ENCODE measurements at regions not wholly inside any gene's neighbourhood (a gene's known extent, or its start where the extent isn't known, plus 50 kb on each side); places are given as distances from the start of the nearest gene placed in this dataset.

DNA sequence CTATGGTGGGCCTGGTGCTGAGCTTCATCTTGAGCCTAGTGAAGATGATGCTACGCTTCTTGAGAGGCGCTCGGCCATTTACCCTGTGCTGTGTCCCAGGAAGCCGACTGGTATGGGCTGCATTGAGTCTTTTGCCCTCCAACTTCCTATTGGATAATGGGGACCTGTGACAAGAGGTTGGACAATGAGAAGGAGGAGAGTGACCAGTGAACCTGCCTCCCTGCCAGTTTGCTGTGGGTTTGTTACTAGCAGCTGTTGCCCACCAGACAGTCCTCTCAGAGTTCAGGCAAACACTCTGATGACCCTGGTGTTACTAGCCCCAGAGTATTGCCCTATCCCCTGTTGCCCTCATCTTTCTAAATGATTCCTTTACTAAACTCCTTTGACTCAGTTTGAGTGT is 99.6 kb upstream of the PFN2 start:
- no peak overlapping the region for H2BK15ac ChIP-seq (ENCODE audit: low read length)
- H3K9ac ChIP-seq (replicated peaks in 1 of 4; ENCODE audit: extremely low read depth in 1 of 4, low read depth in 3 of 4, low read length in 3 of 4) = no peak overlapping the region
- no peaks in the 10 kb centered on the region for H3K27me3 ChIP-seq (replicated peaks in 1 of 4; ENCODE audit: control insufficient read depth in 3 of 4, extremely low read depth in 1 of 4, insufficient read depth in 3 of 4, low read length in 3 of 4)
- H4K20me1 ChIP-seq (replicated peaks in 1 of 2; ENCODE audit: control insufficient read depth in 1 of 2, insufficient read depth in 2 of 2, low read length in 2 of 2) = no peaks in the 10 kb centered on the region
- H4K91ac ChIP-seq (replicated peaks; ENCODE audit: insufficient read length, low read length) = no peak overlapping the region
- H3K79me1 ChIP-seq (ENCODE audit: low read depth, low read length) = no peaks in the 10 kb centered on the region
- H3K4ac ChIP-seq (replicated peaks; ENCODE audit: insufficient read length, low read depth, low read length) = no peak overlapping the region
- CTCF ChIA-PET (ENCODE audit: partially characterized antibody) = interaction anchor here (0.6 to 1.3 kb wide), 5 partner anchors 9 to 478 kb away, joined by 3 to 5 read pairs (median 3); no protein-coding TSS in a partner anchor
- H3K56ac ChIP-seq (replicated peaks; ENCODE audit: insufficient read length, low read depth, low read length) = no peak overlapping the region
- H2BK5ac ChIP-seq (ENCODE audit: low read depth, low read length) = no peak overlapping the region
- H2BK120ac ChIP-seq (replicated peaks; ENCODE audit: low read depth, low read length) = no peak overlapping the region
- no peak overlapping the region for H3K14ac ChIP-seq (ENCODE audit: insufficient read length)
- no peaks in the 10 kb centered on the region for H3K79me2 ChIP-seq (ENCODE audit: control insufficient read depth in 1 of 2, insufficient read depth in 2 of 2, low read length in 2 of 2)
- no peak overlapping the region for H3K27ac ChIP-seq (ENCODE audit: low read depth, low read length)
- H3K9me3 ChIP-seq (ENCODE audit: insufficient read depth in 2 of 2, low read depth in 1 of 2, low read length in 1 of 2) = no peaks in the 10 kb centered on the region
- H3K4me1 ChIP-seq (replicated peaks in 1 of 4; ENCODE audit: control insufficient read depth in 3 of 4, insufficient read depth in 4 of 4, low read length in 3 of 4) = no peaks in the 10 kb centered on the region
- no peak overlapping the region for H3K23ac ChIP-seq (ENCODE audit: insufficient read length)
- no peak for FAIRE-seq
- H3K23me2 ChIP-seq (ENCODE audit: low read depth, low read length) = no peaks in the 10 kb centered on the region
- H3K4me3 ChIP-seq (ENCODE audit: extremely low read depth in 1 of 4, insufficient read depth in 2 of 4, low read depth in 3 of 4, low read length in 4 of 4) = no peak overlapping the region
- H3K36me3 ChIP-seq (ENCODE audit: control insufficient read depth in 2 of 4, insufficient read depth in 4 of 4, low read length in 3 of 4) = no peaks in the 10 kb centered on the region
- H4K5ac ChIP-seq (ENCODE audit: insufficient read length, low read depth, low read length) = no peak overlapping the region
- H3K18ac ChIP-seq (ENCODE audit: extremely low read depth, low read length) = no peak overlapping the region
- no peak overlapping the region for H3K4me2 ChIP-seq (ENCODE audit: insufficient read depth in 1 of 2, low read depth in 2 of 2, low read length in 2 of 2)
- no peak overlapping the region for H2AFZ ChIP-seq (ENCODE audit: low read length)
- no peak overlapping the region for H2BK20ac ChIP-seq (ENCODE audit: low read length)
- no peak overlapping the region; the same call in 1 of the 2 replicates for H4K8ac ChIP-seq (ENCODE audit: extremely low read depth, insufficient read depth, low read length)
- H2BK12ac ChIP-seq (ENCODE audit: low read depth, low read length) = no peak overlapping the region
- WGBS, 2 experiments (ENCODE audit: extremely low coverage in 1 of 2, insufficient coverage in 1 of 2, insufficient read length in 1 of 2, insufficient replicate concordance in 2 of 2, low coverage in 1 of 2, low lambda C conversion rate in 2 of 2, missing lambda C conversion rate in 1 of 2) = 100% methylated on average over 4 of the region's 4 CpGs; no CpG with 5 or more reads in 1 of the 2 experiments
- POLR2A ChIA-PET (ENCODE audit: partially characterized antibody) = no interaction called here
- DNase-seq (ENCODE audit: low read depth in 1 of 2, low spot score in 2 of 2) = no peak
- no peak overlapping the region for H2AK5ac ChIP-seq (ENCODE audit: low read depth, low read length)
- TF ChIP-seq NRF1 (IDR thresholded peaks at IDR 0.05; ENCODE audit: low read depth, low read length) (no peak), MAFK (IDR thresholded peaks at IDR 0.05; ENCODE audit: low read depth, low read length) (no peak), SAP30 (IDR thresholded peaks at IDR 0.05; ENCODE audit: insufficient read depth, insufficient replicate concordance, low read length) (no peak), GTF2F1 (IDR thresholded peaks at IDR 0.05; ENCODE audit: borderline replicate concordance, low read depth, low read length) (no peak), SRF (IDR thresholded peaks at IDR 0.05; ENCODE audit: low read depth, low read length) (no peak), KDM1A (IDR thresholded peaks at IDR 0.05; ENCODE audit: borderline replicate concordance, low read length) (no peak), TAF1 (IDR thresholded peaks at IDR 0.05; ENCODE audit: low read depth, low read length) (no peak), HDAC2 (IDR thresholded peaks at IDR 0.05; ENCODE audit: borderline replicate concordance in 1 of 2, low read depth in 2 of 2, low read length in 2 of 2) (no peak)
- TF ChIP-seq, protein P1, sequence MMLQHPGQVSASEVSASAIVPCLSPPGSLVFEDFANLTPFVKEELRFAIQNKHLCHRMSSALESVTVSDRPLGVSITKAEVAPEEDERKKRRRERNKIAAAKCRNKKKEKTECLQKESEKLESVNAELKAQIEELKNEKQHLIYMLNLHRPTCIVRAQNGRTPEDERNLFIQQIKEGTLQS (IDR thresholded peaks at IDR 0.05; ENCODE audit: insufficient read depth, low read depth, low read length) = no peak
- TF ChIP-seq, protein P2, sequence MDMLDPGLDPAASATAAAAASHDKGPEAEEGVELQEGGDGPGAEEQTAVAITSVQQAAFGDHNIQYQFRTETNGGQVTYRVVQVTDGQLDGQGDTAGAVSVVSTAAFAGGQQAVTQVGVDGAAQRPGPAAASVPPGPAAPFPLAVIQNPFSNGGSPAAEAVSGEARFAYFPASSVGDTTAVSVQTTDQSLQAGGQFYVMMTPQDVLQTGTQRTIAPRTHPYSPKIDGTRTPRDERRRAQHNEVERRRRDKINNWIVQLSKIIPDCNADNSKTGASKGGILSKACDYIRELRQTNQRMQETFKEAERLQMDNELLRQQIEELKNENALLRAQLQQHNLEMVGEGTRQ (IDR thresholded peaks at IDR 0.05; ENCODE audit: low read length) = no peak
